ENCODE measurements at regions not wholly inside any gene's neighbourhood (a gene's known extent, or its start where the extent isn't known, plus 50 kb on each side); places are given as distances from the start of the nearest gene placed in this dataset.
"Not testable (repeated sequence)": the region's sequence is repeated elsewhere in the genome, so short reads cannot be mapped to it uniquely, and the experiment has no call there.

GRCh38 chr1:188476606-188477005, 1647.9 kb downstream of the PLA2G4A start:
- DNase-seq, result no peak

DNA sequence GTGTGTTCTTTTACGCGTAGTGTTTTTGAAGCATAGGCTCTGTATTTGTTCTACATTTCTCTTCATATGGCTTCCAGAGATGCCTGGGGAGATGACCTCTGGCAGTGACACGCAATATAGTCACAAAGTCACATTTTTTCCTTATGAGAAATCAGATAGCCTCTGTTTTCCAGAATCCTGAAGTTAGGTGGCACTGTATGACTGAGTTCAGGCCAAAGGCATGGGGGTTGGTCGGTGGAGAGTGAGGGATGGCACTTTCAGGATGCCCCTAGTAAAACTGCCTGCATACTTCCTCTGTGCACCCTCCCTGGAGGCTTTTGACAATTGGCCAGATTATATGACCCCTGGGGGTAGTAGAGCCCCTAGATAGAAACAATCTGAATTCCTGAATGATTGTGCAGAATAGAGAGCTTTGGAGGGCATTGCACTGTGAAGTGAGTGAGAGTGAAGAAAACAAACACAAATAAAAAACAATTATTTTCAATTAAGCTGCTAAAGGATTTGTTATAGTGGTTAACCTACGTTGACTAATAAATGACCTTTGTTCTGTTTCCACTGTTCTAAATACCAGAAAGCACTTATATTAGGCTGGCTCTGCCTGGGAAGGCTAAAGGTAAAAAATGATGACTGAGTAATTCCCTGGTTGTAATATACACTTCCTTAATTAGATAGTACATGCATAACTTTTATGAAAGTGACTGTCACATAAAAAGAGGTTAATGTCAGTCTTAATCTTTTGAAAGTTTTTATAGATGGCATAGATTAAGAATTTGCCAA, 1660.8 kb downstream of the PLA2G4A start:
- no peak for DNase-seq

GRCh38 chr1:188496506-188496905, 1667.8 kb downstream of the PLA2G4A start:
- DNase-seq, result no peak

DNA sequence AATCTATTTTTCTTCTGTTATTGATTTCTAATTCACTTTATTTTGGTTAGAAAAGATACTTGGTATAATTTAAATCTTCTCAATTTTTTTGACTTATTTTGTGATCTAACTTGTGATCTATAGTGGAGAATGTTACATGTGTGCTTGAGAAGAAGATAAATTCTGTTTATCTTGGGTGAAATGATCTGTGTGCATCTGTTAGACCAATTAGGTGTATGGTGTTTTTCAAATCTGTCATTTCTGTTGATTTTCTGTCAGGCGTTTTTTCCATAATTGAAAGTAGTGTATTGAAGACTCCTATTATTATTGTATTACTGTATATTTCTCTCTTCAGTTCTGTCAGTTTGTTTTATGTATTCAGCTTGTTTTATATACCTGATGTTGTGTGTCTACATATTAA, 1668.3 kb downstream of the PLA2G4A start:
- DNase-seq, result no peak

GRCh38 chr1:188499690-188500089, 1670.9 kb downstream of the PLA2G4A start:
- no peak for DNase-seq

DNA sequence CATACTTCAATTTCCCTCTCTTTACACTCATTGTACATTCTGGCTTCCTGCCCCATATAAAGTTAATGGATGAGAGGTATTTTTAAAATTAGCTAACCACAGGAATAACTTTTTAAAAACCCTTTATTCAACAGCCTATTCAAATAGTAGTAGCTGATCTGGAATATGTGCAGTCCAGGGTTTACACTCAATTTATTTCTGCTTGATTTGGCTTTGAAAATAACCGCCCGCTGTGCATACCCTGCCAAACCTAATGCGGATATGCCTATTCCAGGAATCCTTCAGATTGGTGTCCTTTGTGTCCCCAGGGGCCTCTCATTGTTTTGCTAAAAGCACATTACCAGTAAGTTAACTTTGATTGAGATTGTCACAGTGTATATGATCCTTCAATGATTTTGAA, 1686.2 kb downstream of the PLA2G4A start:
- no peak for DNase-seq

- no peak for DNase-seq
These were observed 1688.4 kb downstream of the PLA2G4A start for GRCh38 chr1:188517139-188517538.

DNA sequence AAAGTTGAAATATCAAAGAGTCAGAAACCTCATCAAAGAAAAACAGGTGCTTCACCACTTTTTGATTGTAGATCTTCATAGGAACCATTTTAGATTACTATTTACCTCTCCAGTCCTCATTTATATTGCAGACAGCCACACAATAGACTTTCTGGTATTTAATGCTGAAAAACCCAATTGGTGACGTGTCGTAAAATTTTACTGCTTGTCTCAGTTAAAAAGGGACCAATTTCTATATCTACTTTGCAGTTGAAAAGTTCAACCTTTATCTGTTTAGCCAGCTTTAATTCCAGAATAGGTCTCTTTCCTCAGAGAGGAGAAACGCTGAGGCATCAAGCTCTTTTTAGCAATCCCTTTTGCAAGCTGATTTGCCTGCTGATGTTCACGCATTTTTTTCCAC, 1722.4 kb downstream of the PLA2G4A start:
- DNase-seq, result no peak

DNA sequence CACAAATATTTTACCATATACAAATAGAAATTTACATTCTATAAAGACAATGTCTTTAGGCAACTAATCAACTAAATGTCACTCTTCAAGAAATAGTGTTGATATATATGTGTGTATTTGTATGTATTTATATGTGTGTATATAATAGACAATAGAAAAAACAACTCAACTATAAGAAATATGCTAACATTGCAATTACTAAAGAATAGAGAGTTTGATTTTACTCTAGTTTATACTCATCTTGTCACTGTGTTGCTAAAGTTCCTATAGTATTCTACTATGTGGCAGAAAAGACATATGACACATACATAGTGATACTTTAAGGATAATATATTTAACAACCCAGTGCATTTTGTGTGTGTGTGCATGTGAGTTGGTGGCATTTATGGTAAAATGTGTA, 1728.3 kb downstream of the PLA2G4A start:
- DNase-seq, result no peak

GRCh38 chr1:188582911-188583532, 1754.3 kb downstream of the PLA2G4A start:
- no peak for DNase-seq

GRCh38 chr1:188584119-188584518, 1755.4 kb downstream of the PLA2G4A start:
- DNase-seq, result no peak

DNA sequence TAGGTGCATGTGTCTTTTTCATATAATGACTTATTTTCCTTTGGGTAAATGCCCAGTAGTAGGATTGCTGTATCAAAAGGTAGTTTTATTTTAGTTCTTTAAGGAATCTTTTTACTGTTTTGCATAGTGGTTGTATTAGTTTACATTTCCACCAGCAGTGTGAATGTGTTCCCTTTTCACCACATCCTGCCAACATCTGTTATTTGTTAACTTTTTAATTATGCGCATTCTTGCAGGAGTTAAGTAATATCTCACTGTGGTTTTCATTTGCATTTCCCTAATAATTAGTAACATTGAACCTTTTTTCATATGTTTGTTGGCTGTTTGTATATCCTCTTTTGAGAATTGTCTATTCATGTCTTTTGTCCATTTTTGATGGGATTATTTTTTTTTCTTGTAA, 1761.9 kb downstream of the PLA2G4A start:
- no peak for DNase-seq

- no peak for DNase-seq
These were observed 1765.9 kb downstream of the PLA2G4A start for GRCh38 chr1:188594542-188595235.

GRCh38 chr1:188599313-188599712, 1770.6 kb downstream of the PLA2G4A start:
- DNase-seq, result no peak

- DNase-seq, result no peak
These were observed 1782.7 kb downstream of the PLA2G4A start for GRCh38 chr1:188611432-188611831.

- DNase-seq, result no peak
These were observed 1786.6 kb downstream of the PLA2G4A start for GRCh38 chr1:188615321-188615720.

DNA sequence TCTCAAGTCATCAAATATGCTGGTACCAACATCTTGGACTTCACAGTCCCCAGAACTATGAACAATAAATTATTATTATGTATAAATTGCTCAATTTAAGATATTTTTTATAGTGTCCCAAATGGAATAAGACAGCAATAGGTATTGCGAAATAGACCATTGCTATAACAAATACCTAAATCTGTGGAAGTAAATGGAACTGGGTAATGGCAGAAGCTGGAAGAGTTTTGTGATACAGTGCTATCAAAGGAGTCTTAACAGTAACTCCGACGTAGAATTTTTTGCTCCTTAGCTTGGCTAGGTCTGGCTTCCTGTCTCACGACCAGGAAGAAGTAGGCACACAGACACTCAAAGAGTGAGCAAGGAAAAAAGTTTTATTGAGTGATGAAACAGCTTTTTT, 1791.5 kb downstream of the PLA2G4A start:
- DNase-seq, result no peak

- DNase-seq, result no peak
These were observed 1812.9 kb downstream of the PLA2G4A start for GRCh38 chr1:188641566-188642211.

- no peak for DNase-seq
These were observed 1814.0 kb downstream of the PLA2G4A start for GRCh38 chr1:188642704-188643103.

GRCh38 chr1:188652678-188653077, 1823.9 kb downstream of the PLA2G4A start:
- no peak for DNase-seq

DNA sequence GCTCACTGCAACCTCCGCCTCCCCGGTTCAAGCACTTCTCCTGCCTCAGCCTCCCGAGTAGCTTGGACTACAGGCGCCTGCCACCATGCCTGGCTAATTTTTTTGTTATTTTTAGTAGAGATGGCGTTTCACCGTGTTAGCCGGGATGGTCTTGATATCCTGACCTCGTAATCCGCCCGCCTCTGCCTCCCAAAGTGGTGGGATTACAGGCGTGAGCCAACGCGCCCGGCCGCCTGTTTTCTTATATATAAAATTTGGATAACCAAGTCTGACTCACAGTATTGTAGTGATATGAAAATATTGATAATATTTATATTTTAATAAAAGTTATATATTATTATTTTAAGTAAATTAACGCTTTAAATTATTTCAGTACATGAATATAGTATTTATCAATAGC, 1821.7 kb downstream of the BRINP3 start:
- not testable (repeated sequence) for DNase-seq

DNA sequence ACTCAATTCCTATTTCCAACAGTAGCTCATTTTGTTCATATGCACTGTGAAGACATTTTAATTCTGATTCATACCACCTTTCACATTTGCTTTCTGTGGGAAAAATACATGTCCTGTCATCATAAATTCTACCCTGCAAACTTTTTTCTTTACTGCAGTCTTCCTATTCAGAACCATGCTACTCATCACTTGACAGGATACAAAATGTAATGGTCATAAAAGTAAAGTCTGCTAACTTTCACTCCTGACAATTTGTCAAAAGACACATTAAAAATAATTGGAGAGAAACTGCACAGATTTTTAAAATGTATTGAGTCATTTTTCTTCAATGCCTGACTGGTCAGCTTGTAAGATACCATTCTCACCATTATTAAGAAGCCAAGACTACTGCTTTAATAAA, 1817.1 kb downstream of the BRINP3 start:
- DNase-seq, result no peak

GRCh38 chr1:188665477-188665876, 1812.2 kb downstream of the BRINP3 start:
- DNase-seq, result no peak

GRCh38 chr1:188668083-188668482, 1809.6 kb downstream of the BRINP3 start:
- DNase-seq, result no peak
